ENCODE measurements at regions not wholly inside any gene's neighbourhood (a gene's known extent, or its start where the extent isn't known, plus 50 kb on each side); places are given as distances from the start of the nearest gene placed in this dataset.

DNA sequence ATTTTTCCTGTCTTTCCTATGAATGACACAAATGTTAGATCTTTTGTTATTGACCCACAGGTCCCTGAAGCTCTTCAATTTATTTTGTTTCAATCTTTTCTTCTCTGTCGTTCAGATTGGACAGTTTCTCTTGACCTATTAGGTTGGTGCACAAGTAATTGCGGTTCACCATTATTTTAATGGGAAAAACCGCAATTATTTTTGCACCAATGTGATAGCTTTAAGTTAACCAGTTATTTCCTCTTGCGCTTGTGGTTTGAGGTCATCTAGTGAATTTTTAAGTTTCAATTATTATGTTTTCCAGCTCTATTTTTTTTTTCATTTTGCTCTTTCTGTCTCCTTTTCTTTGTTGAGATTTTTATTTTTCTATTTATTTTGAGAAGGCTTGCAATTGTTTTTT lies 399.2 kb downstream of the INHBA start:
- no peak for DNase-seq
- intact Hi-C loops (cut with DNase I), result no loop called here
- no peaks in the 10 kb centered on the region for H3K4me1 ChIP-seq
- no peaks in the 10 kb centered on the region for H3K36me3 ChIP-seq
- no peak for ATAC-seq
- TF ChIP-seq, protein P1, sequence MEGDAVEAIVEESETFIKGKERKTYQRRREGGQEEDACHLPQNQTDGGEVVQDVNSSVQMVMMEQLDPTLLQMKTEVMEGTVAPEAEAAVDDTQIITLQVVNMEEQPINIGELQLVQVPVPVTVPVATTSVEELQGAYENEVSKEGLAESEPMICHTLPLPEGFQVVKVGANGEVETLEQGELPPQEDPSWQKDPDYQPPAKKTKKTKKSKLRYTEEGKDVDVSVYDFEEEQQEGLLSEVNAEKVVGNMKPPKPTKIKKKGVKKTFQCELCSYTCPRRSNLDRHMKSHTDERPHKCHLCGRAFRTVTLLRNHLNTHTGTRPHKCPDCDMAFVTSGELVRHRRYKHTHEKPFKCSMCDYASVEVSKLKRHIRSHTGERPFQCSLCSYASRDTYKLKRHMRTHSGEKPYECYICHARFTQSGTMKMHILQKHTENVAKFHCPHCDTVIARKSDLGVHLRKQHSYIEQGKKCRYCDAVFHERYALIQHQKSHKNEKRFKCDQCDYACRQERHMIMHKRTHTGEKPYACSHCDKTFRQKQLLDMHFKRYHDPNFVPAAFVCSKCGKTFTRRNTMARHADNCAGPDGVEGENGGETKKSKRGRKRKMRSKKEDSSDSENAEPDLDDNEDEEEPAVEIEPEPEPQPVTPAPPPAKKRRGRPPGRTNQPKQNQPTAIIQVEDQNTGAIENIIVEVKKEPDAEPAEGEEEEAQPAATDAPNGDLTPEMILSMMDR (IDR thresholded peaks at IDR 0.05), result no peak
- H3K27ac ChIP-seq, result no peak overlapping the region
- H3K4me3 ChIP-seq, result no peak overlapping the region
- H3K9me3 ChIP-seq, result no peaks in the 10 kb centered on the region
- no peaks in the 10 kb centered on the region for H3K27me3 ChIP-seq

DNA sequence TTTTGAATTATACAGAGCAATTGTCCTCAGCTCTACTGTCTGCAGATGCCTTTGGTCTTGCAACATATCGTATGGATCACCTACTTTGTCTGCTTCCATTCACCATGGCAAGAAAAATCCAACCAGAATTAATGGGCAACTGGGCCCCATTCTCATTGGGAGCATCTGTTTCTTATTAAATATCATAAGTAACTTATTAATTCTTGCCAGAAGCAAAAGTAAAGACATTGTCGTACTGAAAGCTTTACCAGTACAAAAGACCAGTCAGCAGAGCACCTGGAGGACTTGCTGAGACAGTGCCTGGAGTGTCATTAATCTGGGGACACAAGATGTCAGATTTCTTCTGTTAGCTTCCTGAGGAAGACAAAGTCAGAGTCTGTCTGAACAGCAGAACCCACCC lies 404.5 kb downstream of the INHBA start:
- Histone ChIP-seq H3K27ac (no peak overlapping the region), H3K9me3 (no peaks in the 10 kb centered on the region), H3K4me3 (no peak overlapping the region), H3K4me1 (no peaks in the 10 kb centered on the region), H3K27me3 (no peaks in the 10 kb centered on the region), H3K36me3 (no peaks in the 10 kb centered on the region)
- ATAC-seq (no peak), DNase-seq (no peak)
- intact Hi-C loops (cut with DNase I), result no loop called here
- TF ChIP-seq, protein P1 (IDR thresholded peaks at IDR 0.05), result no peak

DNA sequence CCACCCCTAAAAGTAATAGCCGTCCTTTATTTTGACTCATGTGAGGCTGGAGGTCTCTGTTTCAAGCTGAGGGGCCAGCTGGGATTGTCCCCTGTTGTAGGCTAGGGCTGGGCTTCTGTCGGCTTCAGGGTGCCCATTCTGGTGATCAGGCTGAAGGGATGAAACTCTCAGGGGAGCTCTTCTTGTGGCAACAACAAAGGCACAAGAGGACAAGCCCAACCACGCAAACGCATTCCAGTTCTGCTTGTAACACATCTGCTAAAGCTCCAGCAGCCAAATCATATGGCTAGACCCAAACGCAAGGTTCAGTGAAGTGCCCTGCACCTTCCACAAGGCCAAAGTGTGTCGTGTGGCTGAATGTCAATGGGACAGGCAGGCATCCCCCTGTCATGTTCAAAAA lies 405.7 kb downstream of the INHBA start:
- intact Hi-C loops (cut with DNase I), result no loop called here
- no peak for ATAC-seq

GRCh38 chr7:41295455-41295815 lies 407.5 kb downstream of the INHBA start:
- intact Hi-C loops (cut with DNase I), result no loop called here
- H3K27ac ChIP-seq, result no peak overlapping the region
- ATAC-seq (no peak), DNase-seq (no peak)
- no peaks in the 10 kb centered on the region for H3K4me1 ChIP-seq
- H3K9me3 ChIP-seq, result no peaks in the 10 kb centered on the region
- H3K27me3 ChIP-seq, result no peaks in the 10 kb centered on the region
- no peak overlapping the region for H3K4me3 ChIP-seq
- H3K36me3 ChIP-seq, result no peaks in the 10 kb centered on the region
- TF ChIP-seq, protein P1 (IDR thresholded peaks at IDR 0.05), result no peak

More for the DNA sequence above, 405.7 kb downstream of the INHBA start:
- H3K27ac ChIP-seq, result no peak overlapping the region
- no peaks in the 10 kb centered on the region for H3K27me3 ChIP-seq
- H3K4me1 ChIP-seq, result no peaks in the 10 kb centered on the region
- no peak for DNase-seq
- H3K4me3 ChIP-seq, result no peak overlapping the region
- TF ChIP-seq, protein P1 (IDR thresholded peaks at IDR 0.05), result no peak
- no peaks in the 10 kb centered on the region for H3K36me3 ChIP-seq
- no peaks in the 10 kb centered on the region for H3K9me3 ChIP-seq

- Histone ChIP-seq H3K4me3 (no peak overlapping the region), H3K27ac (no peak overlapping the region), H3K27me3 (no peaks in the 10 kb centered on the region), H3K9me3 (no peaks in the 10 kb centered on the region), H3K4me1 (no peaks in the 10 kb centered on the region), H3K36me3 (no peaks in the 10 kb centered on the region)
- TF ChIP-seq, protein P1 (IDR thresholded peaks at IDR 0.05), result no peak
- DNase-seq, result no peak
- no peak for ATAC-seq
- intact Hi-C loops (cut with DNase I), result no loop called here
Observed at GRCh38 chr7:41294556-41295454, 408.1 kb downstream of the INHBA start.
